ENCODE measurements at regions not wholly inside any gene's neighbourhood (a gene's known extent, or its start where the extent isn't known, plus 50 kb on each side); places are given as distances from the start of the nearest gene placed in this dataset.

GRCh38 chr16:85502357-85502756, 110.8 kb upstream of the GSE1 start (continued):
- TF ChIP-seq, protein P1, sequence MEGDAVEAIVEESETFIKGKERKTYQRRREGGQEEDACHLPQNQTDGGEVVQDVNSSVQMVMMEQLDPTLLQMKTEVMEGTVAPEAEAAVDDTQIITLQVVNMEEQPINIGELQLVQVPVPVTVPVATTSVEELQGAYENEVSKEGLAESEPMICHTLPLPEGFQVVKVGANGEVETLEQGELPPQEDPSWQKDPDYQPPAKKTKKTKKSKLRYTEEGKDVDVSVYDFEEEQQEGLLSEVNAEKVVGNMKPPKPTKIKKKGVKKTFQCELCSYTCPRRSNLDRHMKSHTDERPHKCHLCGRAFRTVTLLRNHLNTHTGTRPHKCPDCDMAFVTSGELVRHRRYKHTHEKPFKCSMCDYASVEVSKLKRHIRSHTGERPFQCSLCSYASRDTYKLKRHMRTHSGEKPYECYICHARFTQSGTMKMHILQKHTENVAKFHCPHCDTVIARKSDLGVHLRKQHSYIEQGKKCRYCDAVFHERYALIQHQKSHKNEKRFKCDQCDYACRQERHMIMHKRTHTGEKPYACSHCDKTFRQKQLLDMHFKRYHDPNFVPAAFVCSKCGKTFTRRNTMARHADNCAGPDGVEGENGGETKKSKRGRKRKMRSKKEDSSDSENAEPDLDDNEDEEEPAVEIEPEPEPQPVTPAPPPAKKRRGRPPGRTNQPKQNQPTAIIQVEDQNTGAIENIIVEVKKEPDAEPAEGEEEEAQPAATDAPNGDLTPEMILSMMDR (CRISPR knock-in tag; IDR thresholded peaks at IDR 0.05), result peak; percentile 57
- TF ChIP-seq NR0B2 (CRISPR knock-in tag; IDR thresholded peaks at IDR 0.05) (0 out of 2 replicates have a peak, but pooled peaks have one; percentile 8), HDAC1 (CRISPR knock-in tag; IDR thresholded peaks at IDR 0.05) (no peak)

- no TSS peak for BruUV-seq (replicated peaks)
- Histone ChIP-seq H2AFZ (ENCODE audit: low read length) (no peak overlapping the region), H3K36me3 (replicated peaks in 1 of 2; ENCODE audit: control insufficient read depth in 1 of 2, insufficient read depth in 2 of 2, low read length in 2 of 2) (no peaks in the 10 kb centered on the region), H4K20me1 (ENCODE audit: insufficient read depth, low read length) (no peaks in the 10 kb centered on the region), H3K27me3 (ENCODE audit: control insufficient read depth in 1 of 2, insufficient read depth in 2 of 2, low read length in 2 of 2) (no peaks in the 10 kb centered on the region; a peak in 1 of 5 replicates), H3K79me2 (ENCODE audit: insufficient read depth, low read length) (no peaks in the 10 kb centered on the region), H3K4me1 (ENCODE audit: insufficient read depth, low read length) (peaks cover 16% of the 10 kb centered on the region), H3K4me2 (ENCODE audit: low read depth, low read length) (no peak overlapping the region), H3K27ac (ENCODE audit: extremely low read length, insufficient read depth, low read length) (no peak overlapping the region), H3K9ac (ENCODE audit: insufficient read depth, low read depth, low read length) (no peak overlapping the region), H3K9me3 (ENCODE audit: low read length) (no peaks in the 10 kb centered on the region), H3K4me3 (replicated peaks in 1 of 3; ENCODE audit: insufficient read depth in 1 of 3, low read depth in 2 of 3, low read length in 3 of 3) (no peak overlapping the region)
- ChIA-PET POLR2A (interaction anchor here (2.8 kb wide), 1 partner anchor 11 kb away, joined by 21 read pairs; no protein-coding TSS in a partner anchor), CTCF (ENCODE audit: low intra/inter-chr PET ratio, low total read pairs) (no interaction called here)
- intact Hi-C loops (cut with micrococcal nuclease; ENCODE audit: unreplicated experiment) (no loop called here), in situ Hi-C loops (cut with HindIII; ENCODE audit: extremely low pct_ligation_motif_present, low pct_unique_long_range_greater_than_20kb) (no loop called here)
- no peak for ATAC-seq
- no peak for FAIRE-seq
- 89% methylated on average over 26 of the region's 26 CpGs for WGBS (ENCODE audit: low lambda C conversion rate)
- TF ChIP-seq ZNF274 (CRISPR knock-in tag; IDR thresholded peaks at IDR 0.05), result no peak
- TF ChIP-seq, protein P2, sequence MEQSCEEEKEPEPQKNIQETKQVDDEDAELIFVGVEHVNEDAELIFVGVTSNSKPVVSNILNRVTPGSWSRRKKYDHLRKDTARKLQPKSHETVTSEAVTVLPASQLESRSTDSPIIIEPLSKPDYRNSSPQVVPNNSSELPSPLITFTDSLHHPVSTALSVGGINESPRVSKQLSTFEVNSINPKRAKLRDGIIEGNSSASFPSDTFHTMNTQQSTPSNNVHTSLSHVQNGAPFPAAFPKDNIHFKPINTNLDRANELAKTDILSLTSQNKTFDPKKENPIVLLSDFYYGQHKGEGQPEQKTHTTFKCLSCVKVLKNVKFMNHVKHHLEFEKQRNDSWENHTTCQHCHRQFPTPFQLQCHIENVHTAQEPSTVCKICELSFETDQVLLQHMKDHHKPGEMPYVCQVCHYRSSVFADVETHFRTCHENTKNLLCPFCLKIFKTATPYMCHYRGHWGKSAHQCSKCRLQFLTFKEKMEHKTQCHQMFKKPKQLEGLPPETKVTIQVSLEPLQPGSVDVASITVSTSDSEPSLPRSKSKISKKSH (CRISPR knock-in tag; IDR thresholded peaks at IDR 0.05; ENCODE audit: borderline replicate concordance), result no peak
- TF ChIP-seq AGO2 (optimal IDR thresholded peaks at IDR 0.05; ENCODE audit: low read depth, low read length), result no peak
- no peak for TF ChIP-seq PCBP2 (optimal IDR thresholded peaks at IDR 0.05; ENCODE audit: low read depth, low read length, poor library complexity, severe bottlenecking)
- no peak for TF ChIP-seq CENPX (CRISPR knock-in tag; IDR thresholded peaks at IDR 0.05)
- TF ChIP-seq, protein P3, sequence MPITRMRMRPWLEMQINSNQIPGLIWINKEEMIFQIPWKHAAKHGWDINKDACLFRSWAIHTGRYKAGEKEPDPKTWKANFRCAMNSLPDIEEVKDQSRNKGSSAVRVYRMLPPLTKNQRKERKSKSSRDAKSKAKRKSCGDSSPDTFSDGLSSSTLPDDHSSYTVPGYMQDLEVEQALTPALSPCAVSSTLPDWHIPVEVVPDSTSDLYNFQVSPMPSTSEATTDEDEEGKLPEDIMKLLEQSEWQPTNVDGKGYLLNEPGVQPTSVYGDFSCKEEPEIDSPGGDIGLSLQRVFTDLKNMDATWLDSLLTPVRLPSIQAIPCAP (CRISPR knock-in tag; IDR thresholded peaks at IDR 0.05; ENCODE audit: low read depth), result no peak
- TF ChIP-seq HOXA3 (CRISPR knock-in tag; IDR thresholded peaks at IDR 0.05), result 0 out of 2 replicates have a peak, but pooled peaks have one; percentile 16
- no peak for DNase-seq (ENCODE audit: low spot score)
Observed at GRCh38 chr16:85503679-85504231, 109.4 kb upstream of the GSE1 start.
